H7 (cell line): ENCODE measurements at regions not wholly inside any gene's neighbourhood (a gene's known extent, or its start where the extent isn't known, plus 50 kb on each side); places are given as distances from the start of the nearest gene placed in this dataset.

Experiments
- DNase-seq: peaks from one replicate; pipeline ENCODE4 v3.0.0; 2012
- H3K27me3 ChIP-seq: 2 replicates; pipeline ENCODE4 v1.6.0; 2011; ENCODE audit warnings: mild to moderate bottlenecking, low read length; ENCODE audit not compliant: control insufficient read depth, insufficient read depth
- H3K36me3 ChIP-seq: replicated peaks from 2 replicates; pipeline ENCODE4 v1.5.1; 2011; ENCODE audit warnings: low read length; ENCODE audit not compliant: control insufficient read depth, insufficient read depth
- H3K4me3 ChIP-seq: 2 replicates; pipeline ENCODE4 v1.5.1; 2011; ENCODE audit warnings: low read depth, mild to moderate bottlenecking, control low read depth, low read length, moderate library complexity; ENCODE audit not compliant: insufficient read depth

GRCh38 chr9:38271666-38272241 is 120.7 kb upstream of the ALDH1B1 start:
- peaks cover 2% of the 10 kb centered on the region; the same call in 1 of the 2 replicates for H3K27me3 ChIP-seq
- H3K4me3 ChIP-seq: no peak overlapping the region
- H3K36me3 ChIP-seq: no peaks in the 10 kb centered on the region
- no peak for DNase-seq

- H3K36me3 ChIP-seq: no peaks in the 10 kb centered on the region
- H3K4me3 ChIP-seq: no peak overlapping the region
- DNase-seq: no peak
- H3K27me3 ChIP-seq: peaks cover 2% of the 10 kb centered on the region; the same call in 1 of the 2 replicates
These were observed 122.7 kb upstream of the ALDH1B1 start for GRCh38 chr9:38269775-38270174.

DNA sequence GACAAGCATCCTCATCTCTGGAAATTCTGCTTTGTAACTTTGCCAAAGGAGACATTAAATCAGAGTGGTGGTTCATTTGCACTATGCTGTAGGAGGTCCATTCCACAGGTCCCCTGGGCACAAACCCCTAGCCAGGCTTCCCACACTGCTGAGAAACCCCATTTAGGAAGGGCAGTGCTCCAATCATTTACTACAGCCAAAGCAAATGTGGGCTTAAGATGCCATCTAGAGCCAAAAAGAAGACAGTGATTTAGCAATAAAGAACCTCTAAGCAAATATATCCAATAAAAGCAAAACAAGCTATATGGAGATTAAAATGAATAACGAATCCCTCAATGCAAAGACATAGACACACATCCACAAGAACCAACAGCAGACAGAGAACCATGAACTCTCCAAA is 129.0 kb upstream of the ALDH1B1 start:
- Histone ChIP-seq H3K36me3 (no peaks in the 10 kb centered on the region), H3K27me3 (no peaks in the 10 kb centered on the region), H3K4me3 (no peak overlapping the region)
- DNase-seq: no peak

DNA sequence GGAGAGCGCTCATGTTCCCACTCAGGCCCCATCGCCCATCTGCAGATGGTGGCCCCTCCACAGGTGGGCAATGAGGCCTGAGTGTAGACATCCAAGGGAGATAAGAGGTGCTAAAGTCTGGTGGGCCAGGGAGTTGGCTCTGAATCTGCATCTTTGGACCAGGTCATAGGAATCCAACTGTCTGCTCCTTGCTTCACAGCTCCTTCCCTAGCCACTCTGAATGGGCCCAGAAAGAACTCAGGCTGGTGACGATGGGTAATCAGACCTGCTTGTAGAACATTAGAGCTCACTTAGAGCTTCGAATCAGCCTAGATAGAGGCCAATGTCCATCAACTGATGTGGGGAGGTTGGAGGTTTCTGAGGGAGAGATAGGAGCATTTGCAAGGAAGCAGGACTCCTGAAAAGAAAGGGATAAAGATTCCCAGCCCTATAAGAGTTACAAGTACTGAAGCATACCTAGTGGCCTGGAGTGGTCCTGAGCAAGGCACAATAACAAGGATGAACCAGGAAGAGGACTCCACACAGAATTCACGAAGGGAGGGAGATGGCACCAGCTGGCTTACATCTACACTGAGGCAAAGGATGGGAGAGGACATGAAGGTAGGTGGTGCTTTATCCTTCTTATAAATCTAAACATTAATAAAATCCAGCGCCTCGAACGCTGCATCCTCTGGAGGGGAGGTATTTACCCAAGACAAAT is 132.8 kb upstream of the ALDH1B1 start:
- DNase-seq: no peak
- H3K4me3 ChIP-seq: no peak overlapping the region
- H3K36me3 ChIP-seq: no peaks in the 10 kb centered on the region; the same call in 1 of the 2 replicates
- H3K27me3 ChIP-seq: no peaks in the 10 kb centered on the region

DNA sequence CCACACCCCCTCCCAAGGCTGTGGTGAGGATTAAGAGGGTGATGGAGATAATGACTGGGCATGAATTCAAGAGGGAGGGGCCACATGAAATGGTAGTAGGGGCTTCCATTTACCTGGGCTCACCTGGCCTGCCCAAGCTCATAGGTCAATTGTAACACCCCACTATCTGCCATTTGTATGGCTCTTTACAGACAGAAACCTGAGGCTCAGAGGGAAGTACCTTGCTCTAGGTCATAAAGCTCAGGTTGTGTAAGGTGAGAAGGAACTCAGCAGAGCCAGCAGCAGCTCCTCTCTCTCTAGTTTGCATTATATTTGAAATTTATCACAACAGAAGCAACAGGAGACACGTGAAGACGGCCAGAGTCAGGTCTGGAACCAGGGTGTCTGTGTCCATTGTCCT is 133.4 kb upstream of the ALDH1B1 start:
- DNase-seq: no peak
- Histone ChIP-seq H3K4me3 (no peak overlapping the region), H3K27me3 (no peaks in the 10 kb centered on the region), H3K36me3 (no peaks in the 10 kb centered on the region; the same call in 1 of the 2 replicates)

- H3K4me3 ChIP-seq: no peak overlapping the region
- H3K27me3 ChIP-seq: no peaks in the 10 kb centered on the region
- DNase-seq: no peak
- no peaks in the 10 kb centered on the region; the same call in 1 of the 2 replicates for H3K36me3 ChIP-seq
These were observed 134.8 kb upstream of the ALDH1B1 start for GRCh38 chr9:38257626-38258215.

DNA sequence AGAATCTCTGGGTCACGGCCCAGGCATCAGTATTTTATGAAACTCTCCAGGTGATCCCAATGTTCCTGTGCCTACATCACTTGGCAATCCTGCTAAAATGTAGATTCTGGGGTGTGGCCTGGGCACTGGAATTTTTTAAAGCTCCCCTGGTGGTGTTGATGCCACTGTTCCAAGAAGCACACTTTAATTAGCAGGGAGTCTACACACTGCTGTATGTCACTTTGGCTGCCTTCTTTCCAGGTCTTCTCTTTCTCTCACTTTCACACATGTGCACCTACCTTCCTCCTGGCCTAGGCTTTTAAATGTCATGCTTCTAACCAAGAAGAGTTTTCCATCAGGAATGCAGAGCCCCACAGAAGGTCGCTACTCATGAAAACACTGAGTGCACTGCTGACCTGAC is 136.0 kb upstream of the ALDH1B1 start:
- no peak overlapping the region for H3K4me3 ChIP-seq
- DNase-seq: no peak
- no peaks in the 10 kb centered on the region; the same call in 1 of the 2 replicates for H3K36me3 ChIP-seq
- H3K27me3 ChIP-seq: no peaks in the 10 kb centered on the region

GRCh38 chr9:38255599-38255998 is 136.9 kb upstream of the ALDH1B1 start:
- DNase-seq: no peak
- Histone ChIP-seq H3K27me3 (no peaks in the 10 kb centered on the region), H3K36me3 (no peaks in the 10 kb centered on the region; the same call in 1 of the 2 replicates), H3K4me3 (no peak overlapping the region)

GRCh38 chr9:38254756-38255155 is 137.7 kb upstream of the ALDH1B1 start:
- Histone ChIP-seq H3K36me3 (no peaks in the 10 kb centered on the region; the same call in 1 of the 2 replicates), H3K27me3 (no peaks in the 10 kb centered on the region; the same call in 1 of the 2 replicates), H3K4me3 (no peak overlapping the region)
- no peak for DNase-seq

DNA sequence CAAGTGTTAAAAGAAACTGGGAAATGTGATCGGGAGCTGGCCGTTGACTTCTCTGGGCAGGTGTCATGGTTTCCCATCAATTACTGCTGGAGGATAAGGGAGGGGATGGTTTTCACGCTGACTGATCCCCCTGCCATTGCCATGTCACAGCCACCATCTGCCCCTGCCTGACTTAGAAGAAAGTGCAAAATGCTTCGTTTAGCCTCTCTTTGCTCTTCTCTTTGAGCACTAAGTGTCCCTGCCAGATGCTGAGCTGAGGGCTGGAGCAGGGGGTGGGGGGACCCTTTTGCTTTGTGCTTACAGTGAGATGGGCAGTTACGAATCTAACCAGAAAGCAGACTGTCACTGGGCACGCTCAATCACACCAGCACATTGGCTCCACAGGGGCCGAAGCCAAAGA is 138.4 kb upstream of the ALDH1B1 start:
- Histone ChIP-seq H3K36me3 (no peaks in the 10 kb centered on the region; the same call in 1 of the 2 replicates), H3K4me3 (no peak overlapping the region), H3K27me3 (peaks cover 2% of the 10 kb centered on the region; the same call in 1 of the 2 replicates)
- DNase-seq: no peak

DNA sequence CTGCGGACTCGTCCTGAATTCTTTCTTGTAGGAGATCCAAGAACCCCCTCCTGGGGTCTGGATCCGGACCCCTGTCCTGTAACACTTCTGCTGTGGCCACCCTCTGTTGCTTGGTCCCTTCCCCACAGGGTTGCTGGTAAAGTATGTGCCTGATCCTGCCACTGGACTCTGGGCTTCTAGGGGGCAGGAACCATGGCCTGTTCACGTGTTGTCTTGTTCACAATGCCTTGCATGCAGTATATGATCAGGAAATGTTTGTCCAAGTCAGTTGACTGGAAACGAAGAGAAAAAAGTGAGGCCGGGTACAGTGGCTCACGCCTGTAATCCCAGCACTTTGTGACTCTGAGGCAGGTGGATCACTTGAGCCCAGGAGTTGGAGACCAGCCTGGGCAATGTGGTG is 139.3 kb upstream of the ALDH1B1 start:
- no peaks in the 10 kb centered on the region; the same call in 1 of the 2 replicates for H3K36me3 ChIP-seq
- H3K27me3 ChIP-seq: peaks cover 2% of the 10 kb centered on the region; the same call in 1 of the 2 replicates
- no peak overlapping the region for H3K4me3 ChIP-seq
- DNase-seq: no peak

- Histone ChIP-seq H3K4me3 (no peak overlapping the region), H3K36me3 (no peaks in the 10 kb centered on the region; the same call in 1 of the 2 replicates), H3K27me3 (peaks cover 4% of the 10 kb centered on the region; the same call in 1 of the 2 replicates)
- DNase-seq: no peak
These were observed 141.3 kb upstream of the ALDH1B1 start for GRCh38 chr9:38251036-38251860.

- Histone ChIP-seq H3K4me3 (no peak overlapping the region), H3K27me3 (peaks cover 4% of the 10 kb centered on the region; the same call in 1 of the 2 replicates), H3K36me3 (no peaks in the 10 kb centered on the region)
- no peak for DNase-seq
These were observed 142.0 kb upstream of the ALDH1B1 start for GRCh38 chr9:38250279-38251035.
